K562 (cell line): ENCODE measurements at regions not wholly inside any gene's neighbourhood (a gene's known extent, or its start where the extent isn't known, plus 50 kb on each side); places are given as distances from the start of the nearest gene placed in this dataset.

ENCODE experiments used
- ATAC-seq: fragments of 200-7000 bp; cut with Tn5 transposase; 3 replicates; pipeline ENCODE4 v1.9.1; 2020; ENCODE audit warnings: moderate library complexity
- BruUV-seq: library from RNA; stranded (reverse); fragments of 400-500 nt; replicated peaks from 2 replicates; lab custom pipeline; 2021; lab: Mats Ljungman, UMichigan
- CTCF ChIA-PET: fragments of 300-600 bp; formaldehyde crosslinking; extraction: SDS; loops from one replicate; lab custom pipeline; 2021; ENCODE audit warnings: low intra/inter-chr PET ratio; lab: Yijun Ruan, JAX
- POLR2A ChIA-PET: fragments of 300-600, 350-650 bp; sonication (Branson Sonifier 250); formaldehyde crosslinking; extraction: SDS; loops from one replicate; lab custom pipeline; 2021; ENCODE audit warnings: antibody characterized with exemption, inconsistent platforms; lab: Yijun Ruan, JAX
- DNase-seq, 4 experiments: peaks; one replicate each; pipeline versions ENCODE4 v3.0.0 to v3.0.0-alpha.2; 2011 to 2018; ENCODE audit warnings: low spot score in 3 of 4, mixed read lengths in 3 of 4; ENCODE audit errors: extremely low read depth in 1 of 4
- FAIRE-seq: peaks from 2 replicates; lab custom pipeline; 2011; peaks lifted over from hg19 to GRCh38; lab: Jason Lieb, UNC
- H2AFZ ChIP-seq: 2 replicates; pipeline ENCODE4 v1.6.0; 2011; ENCODE audit warnings: low read depth, low read length, control low read depth, inconsistent platforms
- H3K27ac ChIP-seq: fragments of 200-600 bp; 3 replicates; pipeline ENCODE4 v1.8.0; 2011; ENCODE audit warnings: low read depth, mild to moderate bottlenecking, control low read depth, inconsistent platforms, low read length, moderate library complexity, mixed read lengths; ENCODE audit errors: extremely low read depth
- H3K27me3 ChIP-seq, 2 experiments: fragments of 300-600 bp in 1 of 2; 2 replicates in 1 of 2; 3 replicates in 1 of 2; pipeline versions ENCODE4 v1.6.0 to v1.8.0; 2011; ENCODE audit warnings: inconsistent platforms in 2 of 2, low read length in 2 of 2, mild to moderate bottlenecking in 1 of 2, mixed read lengths in 1 of 2, moderate library complexity in 1 of 2; ENCODE audit not compliant: control insufficient read depth in 2 of 2, insufficient read depth in 2 of 2
- H3K36me3 ChIP-seq: fragments of 300-600 bp; 3 replicates; pipeline ENCODE4 v1.8.0; 2011; ENCODE audit warnings: mild to moderate bottlenecking, low read length, inconsistent platforms; ENCODE audit not compliant: control insufficient read depth, insufficient read depth
- H3K4me1 ChIP-seq, 2 experiments: fragments of 200-600 bp in 1 of 2; replicated peaks in 1 of 2; 2 replicates in 1 of 2; 3 replicates in 1 of 2; pipeline versions ENCODE4 v1.5.1 to v1.8.0; 2011; ENCODE audit warnings: inconsistent platforms in 2 of 2, low read length in 2 of 2, mild to moderate bottlenecking in 1 of 2, mixed read lengths in 1 of 2, moderate library complexity in 1 of 2; ENCODE audit not compliant: control insufficient read depth in 2 of 2, insufficient read depth in 2 of 2
- H3K4me2 ChIP-seq: 2 replicates; pipeline ENCODE4 v1.6.1; 2011; ENCODE audit warnings: low read length, control low read depth, inconsistent platforms, mixed read lengths; ENCODE audit not compliant: insufficient read depth
- H3K4me3 ChIP-seq: fragments of 200-600 bp; sonication (generic), shearing (Covaris generic); 2 replicates; pipeline ENCODE4 v1.5.1; 2016; ENCODE audit warnings: control low read depth, inconsistent platforms
- H3K79me2 ChIP-seq: fragments of 200-600 bp; 3 replicates; pipeline ENCODE4 v1.8.0; 2011; ENCODE audit warnings: low read length, inconsistent platforms; ENCODE audit not compliant: control insufficient read depth, insufficient read depth
- H3K9ac ChIP-seq, 2 experiments: 2 replicates each; pipeline versions ENCODE4 v1.6.0 to v1.6.1; 2011; ENCODE audit warnings: low read depth in 2 of 2, low read length in 2 of 2, control low read depth in 1 of 2, inconsistent platforms in 1 of 2, mild to moderate bottlenecking in 1 of 2, mixed read lengths in 1 of 2; ENCODE audit not compliant: insufficient read depth in 1 of 2
- H3K9me1 ChIP-seq: one replicate; pipeline ENCODE4 v1.6.0; 2011; ENCODE audit warnings: inconsistent platforms, mild to moderate bottlenecking, low read length, moderate library complexity; ENCODE audit not compliant: control insufficient read depth, insufficient read depth
- H3K9me3 ChIP-seq: replicated peaks from 2 replicates; pipeline ENCODE4 v1.5.1; 2011; ENCODE audit warnings: low read depth, low read length, inconsistent platforms; ENCODE audit not compliant: control insufficient read depth, insufficient read depth
- H4K20me1 ChIP-seq: replicated peaks from 2 replicates; pipeline ENCODE4 v1.6.1; 2011; ENCODE audit warnings: low read length, inconsistent platforms, mixed read lengths; ENCODE audit not compliant: control insufficient read depth, insufficient read depth
- ADNP ChIP-seq: fragments of 200-800 bp; sonication (Bioruptor generic); IDR thresholded peaks from 2 replicates; pipeline ENCODE4 v1.6.1; 2016; ENCODE audit warnings: missing genetic modification characterization, missing compliant biosample characterization
- CSDE1 ChIP-seq, 2 experiments: fragments of 450-650 bp; IDR thresholded peaks; 2 replicates each; pipeline ENCODE4 v1.6.1; 2016; ENCODE audit warnings: mild to moderate bottlenecking in 1 of 2
- DPF2 ChIP-seq: fragments of 450-650 bp; IDR thresholded peaks from 2 replicates; pipeline ENCODE4 v1.6.1; 2016
- FOXK2 ChIP-seq, 2 experiments: fragments of 450-650 bp; IDR thresholded peaks in 1 of 2; conservative IDR thresholded peaks in 1 of 2; 2 replicates each; pipeline ENCODE4 v1.6.1; 2016; ENCODE audit warnings: low read depth in 2 of 2, mild to moderate bottlenecking in 1 of 2
- GATA2 ChIP-seq: sonication (generic); formaldehyde crosslinking; IDR thresholded peaks from 2 replicates; pipeline ENCODE4 v1.4.0; 2020; ENCODE audit warnings: mild to moderate bottlenecking, missing genetic modification reagents
- MXD1 ChIP-seq: fragments of 250-450 bp; sonication (Bioruptor Pico); IDR thresholded peaks from 2 replicates; pipeline ENCODE4 v1.8.0; 2021; ENCODE audit warnings: borderline replicate concordance, mild to moderate bottlenecking, moderate library complexity; ENCODE audit not compliant: poor library complexity, severe bottlenecking
- NFIC ChIP-seq: fragments of 450-650 bp; IDR thresholded peaks from 2 replicates; pipeline ENCODE4 v1.6.1; 2017; ENCODE audit warnings: mild to moderate bottlenecking, inconsistent platforms
- PCBP1 ChIP-seq: fragments of 200-400 bp; formaldehyde crosslinking; IDR thresholded peaks from 2 replicates; pipeline ENCODE4 v1.6.1; 2018; ENCODE audit warnings: mild to moderate bottlenecking, low read depth, low read length; ENCODE audit not compliant: poor library complexity, severe bottlenecking
- SFPQ ChIP-seq: fragments of 200-400 bp; formaldehyde crosslinking; IDR thresholded peaks from 2 replicates; pipeline ENCODE4 v1.6.1; 2017; ENCODE audit warnings: mild to moderate bottlenecking, low read depth, low read length, moderate library complexity
- SP1 ChIP-seq: sonication (generic); formaldehyde crosslinking; IDR thresholded peaks from 2 replicates; pipeline ENCODE4 v1.8.1; 2022; ENCODE audit warnings: mild to moderate bottlenecking, missing genetic modification reagents
- SREBF2 ChIP-seq: sonication (generic); formaldehyde crosslinking; IDR thresholded peaks from 2 replicates; pipeline ENCODE4 v1.4.0; 2020; ENCODE audit warnings: mild to moderate bottlenecking, missing genetic modification reagents
- TAF9B ChIP-seq: fragments of 450-650 bp; IDR thresholded peaks from 2 replicates; pipeline ENCODE4 v1.6.1; 2018; ENCODE audit warnings: mild to moderate bottlenecking; ENCODE audit not compliant: partially characterized antibody
- THRB ChIP-seq: fragments of 450-650 bp; formaldehyde crosslinking; conservative IDR thresholded peaks from 2 replicates; pipeline ENCODE4 v1.4.0; 2022; ENCODE audit warnings: mild to moderate bottlenecking, missing genetic modification characterization
- TRIM25 ChIP-seq: fragments of 450-650 bp; IDR thresholded peaks from 2 replicates; pipeline ENCODE4 v1.7.0; 2016; ENCODE audit warnings: borderline replicate concordance
- USF2 ChIP-seq: sonication (generic); formaldehyde crosslinking; IDR thresholded peaks from 2 replicates; pipeline ENCODE4 v1.5.0; 2020; ENCODE audit warnings: missing genetic modification reagents
- ZNF511 ChIP-seq: sonication (generic); formaldehyde crosslinking; IDR thresholded peaks from 2 replicates; pipeline ENCODE4 v1.8.0; 2022; ENCODE audit warnings: mild to moderate bottlenecking, missing genetic modification reagents
- ZNF830 ChIP-seq: fragments of 250-450 bp; sonication (Bioruptor Pico); IDR thresholded peaks from 2 replicates; pipeline ENCODE4 v1.5.0; 2021; ENCODE audit warnings: mild to moderate bottlenecking
- WGBS: fragments of 100-300 bp; shearing (Covaris generic); methylation state at CpG from one replicate; pipeline ENCODE4 v1.1.6; 2016; ENCODE audit warnings: low coverage, mixed read lengths; ENCODE audit not compliant: insufficient coverage; ENCODE audit errors: missing lambda C conversion rate; 5-methylcytosine and 5-hydroxymethylcytosine counted together
- in situ Hi-C: fragments of 300-500 bp; cut with MboI; formaldehyde crosslinking; loops from 4 replicates; pipeline ENCODE4 v1.15.0; 2018; ENCODE audit warnings: inconsistent platforms, mixed read lengths
- intact Hi-C: fragments of 100-400 bp; cut with micrococcal nuclease; formaldehyde crosslinking; loops from 2 replicates; pipeline ENCODE4 v1.14.2; 2022

GRCh38 chr21:35749904-35750303 is 310.4 kb downstream of the SETD4 start:
- FAIRE-seq, result no peak

More at GRCh38 chr21:35749904-35750303, 310.4 kb downstream of the SETD4 start:
- Histone ChIP-seq H3K27ac (no peak overlapping the region), H3K4me1 (no peaks in the 10 kb centered on the region), H2AFZ (no peak overlapping the region), H3K36me3 (no peaks in the 10 kb centered on the region), H3K9me3 (no peaks in the 10 kb centered on the region), H4K20me1 (no peaks in the 10 kb centered on the region), H3K9me1 (no peaks in the 10 kb centered on the region), H3K4me3 (no peak overlapping the region), H3K79me2 (no peaks in the 10 kb centered on the region), H3K9ac (no peak overlapping the region), H3K4me2 (no peak overlapping the region), H3K27me3 (0 out of 5 replicates have a peak, but pooled peaks cover under 1 to 2% of the 10 kb centered on the region in 2 experiments)
- BruUV-seq, result no TSS peak
- ChIA-PET POLR2A (interaction anchor here (0.6 to 1.5 kb wide), 3 partner anchors 9 to 25 kb away, joined by 3 to 4 read pairs (median 4); no protein-coding TSS in a partner anchor), CTCF (no interaction called here)
- ATAC-seq (no peak), DNase-seq (no peak)
- in situ Hi-C loops (no loop called here), intact Hi-C loops (no loop called here)
- 0% methylated on average over 3 of the region's 3 CpGs for WGBS
- TF ChIP-seq CSDE1 (IDR thresholded peaks at IDR 0.05), result no peak
- TF ChIP-seq FOXK2 (conservative IDR thresholded peaks at IDR 0.05 in 1 of 2, IDR thresholded peaks at IDR 0.05 in 1 of 2; ENCODE audit: low read depth in 2 of 2), result no peak
- TF ChIP-seq MXD1 (CRISPR knock-in tag), result no peak
- no peak for TF ChIP-seq SREBF2
- TF ChIP-seq SFPQ, result no peak
- TF ChIP-seq NFIC, result no peak
- TF ChIP-seq ZNF511, result no peak
- no peak for TF ChIP-seq GATA2 (CRISPR knock-in tag)
- TF ChIP-seq PCBP1, result no peak
- TF ChIP-seq THRB, result no peak
- no peak for TF ChIP-seq SP1 (CRISPR knock-in tag)
- TF ChIP-seq ZNF830 (CRISPR knock-in tag), result no peak
- no peak for TF ChIP-seq DPF2
- TF ChIP-seq ADNP (tag), result no peak
- no peak for TF ChIP-seq TRIM25
- TF ChIP-seq TAF9B, result no peak
- TF ChIP-seq USF2, result no peak
